ENCODE measurements at regions not wholly inside any gene's neighbourhood (a gene's known extent, or its start where the extent isn't known, plus 50 kb on each side); places are given as distances from the start of the nearest gene placed in this dataset.
A peak's percentile ranks its signal among the peaks of the same experiment; 100 is the strongest.

- no peak for ATAC-seq
These were observed 108.4 kb upstream of the DPH6 start for GRCh38 chr15:35654332-35654731.

GRCh38 chr15:35657679-35658311 is 111.8 kb upstream of the DPH6 start:
- no peak overlapping the region for H3K27ac ChIP-seq
- 32 to 70% methylated on average over 3 to 4 of the region's 4 CpGs for WGBS, 2 donors (ENCODE audit: low coverage in 1 of 2)
- H3K4me3 ChIP-seq, result no peak overlapping the region
- ATAC-seq, result peak; percentile 63
- no peaks in the 10 kb centered on the region for H3K27me3 ChIP-seq
- no peaks in the 10 kb centered on the region for H3K9me3 ChIP-seq
- H3K4me1 ChIP-seq, result no peaks in the 10 kb centered on the region
- no peaks in the 10 kb centered on the region for H3K36me3 ChIP-seq
- no peak for TF ChIP-seq CTCF (IDR thresholded peaks at IDR 0.05)
- TF ChIP-seq EP300 (IDR thresholded peaks at IDR 0.05), result no peak
- TF ChIP-seq POLR2A (IDR thresholded peaks at IDR 0.05), result no peak
- TF ChIP-seq POLR2AphosphoS5 (IDR thresholded peaks at IDR 0.05), result no peak

More at GRCh38 chr15:35654332-35654731, 108.4 kb upstream of the DPH6 start:
- TF ChIP-seq POLR2A (IDR thresholded peaks at IDR 0.05) (no peak), CTCF (IDR thresholded peaks at IDR 0.05) (no peak), EP300 (IDR thresholded peaks at IDR 0.05) (no peak), POLR2AphosphoS5 (IDR thresholded peaks at IDR 0.05) (no peak)
- Histone ChIP-seq H3K36me3 (no peaks in the 10 kb centered on the region), H3K27me3 (no peaks in the 10 kb centered on the region), H3K4me3 (no peak overlapping the region), H3K4me1 (no peaks in the 10 kb centered on the region), H3K27ac (no peak overlapping the region), H3K9me3 (no peaks in the 10 kb centered on the region)
- 40 to 56% methylated on average over 3 of the region's 3 CpGs for WGBS, 2 donors (ENCODE audit: low coverage in 1 of 2)

- no peaks in the 10 kb centered on the region for H3K27me3 ChIP-seq
- ATAC-seq, result peak; percentile 40
- no peaks in the 10 kb centered on the region for H3K36me3 ChIP-seq
- peak overlapping the region in 1 of 4 donors; percentile 5 for H3K27ac ChIP-seq
- 79 to 83% methylated on average over 2 of the region's 2 CpGs for WGBS, 2 donors (ENCODE audit: low coverage in 1 of 2)
- no peaks in the 10 kb centered on the region for H3K9me3 ChIP-seq
- no peak for TF ChIP-seq POLR2AphosphoS5 (IDR thresholded peaks at IDR 0.05)
- no peak overlapping the region for H3K4me3 ChIP-seq
- peaks cover 4 to 32% (median 4%) of the 10 kb centered on the region in 3 donors for H3K4me1 ChIP-seq
These were observed 118.0 kb upstream of the DPH6 start for GRCh38 chr15:35663956-35664355.

- 7 to 14% methylated on average over 9 of the region's 9 CpGs for WGBS, 2 donors (ENCODE audit: low coverage in 1 of 2)
These were observed 120.1 kb upstream of the DPH6 start for GRCh38 chr15:35665896-35666536.

GRCh38 chr15:35667908-35668307 is 121.9 kb upstream of the DPH6 start:
- no peaks in the 10 kb centered on the region for H3K27me3 ChIP-seq
- peak overlapping the region in 2 of 4 donors; percentile 16 to 17 for H3K27ac ChIP-seq
- TF ChIP-seq POLR2AphosphoS5 (IDR thresholded peaks at IDR 0.05) (no peak), POLR2A (IDR thresholded peaks at IDR 0.05) (no peak), CTCF (IDR thresholded peaks at IDR 0.05) (no peak)
- peaks cover 4 to 53% (median 12%) of the 10 kb centered on the region in 3 donors for H3K4me1 ChIP-seq
- no peak overlapping the region for H3K4me3 ChIP-seq
- ATAC-seq, result no peak
- 42 to 44% methylated on average over 1 of the region's 1 CpG for WGBS, 2 donors (ENCODE audit: low coverage in 1 of 2)
- no peaks in the 10 kb centered on the region for H3K9me3 ChIP-seq
- no peaks in the 10 kb centered on the region for H3K36me3 ChIP-seq

More at GRCh38 chr15:35665896-35666536, 120.1 kb upstream of the DPH6 start:
- Histone ChIP-seq H3K4me3 (no peak overlapping the region), H3K4me1 (peaks cover 4 to 35% (median 4%) of the 10 kb centered on the region in 3 donors), H3K36me3 (no peaks in the 10 kb centered on the region), H3K27me3 (no peaks in the 10 kb centered on the region), H3K27ac (peak overlapping the region; percentile 55 to 74 (median 68)), H3K9me3 (no peaks in the 10 kb centered on the region)
- TF ChIP-seq POLR2AphosphoS5 (IDR thresholded peaks at IDR 0.05) (peak; percentile 32), POLR2A (IDR thresholded peaks at IDR 0.05) (no peak)
- ATAC-seq, result peak; percentile 74

- H3K4me1 ChIP-seq, result peaks cover 4 to 64% (median 12%) of the 10 kb centered on the region in 3 donors
- no peak for ATAC-seq
- 63 to 67% methylated on average over 2 to 3 of the region's 3 CpGs for WGBS, 2 donors (ENCODE audit: low coverage in 1 of 2)
These were observed 123.1 kb upstream of the DPH6 start for GRCh38 chr15:35669021-35669420.

More at GRCh38 chr15:35669021-35669420, 123.1 kb upstream of the DPH6 start:
- Histone ChIP-seq H3K27me3 (no peaks in the 10 kb centered on the region), H3K4me3 (no peak overlapping the region), H3K36me3 (no peaks in the 10 kb centered on the region), H3K9me3 (no peaks in the 10 kb centered on the region), H3K27ac (no peak overlapping the region)
- no peak for TF ChIP-seq EP300 (IDR thresholded peaks at IDR 0.05)
- no peak for TF ChIP-seq POLR2AphosphoS5 (IDR thresholded peaks at IDR 0.05)
- no peak for TF ChIP-seq CTCF (IDR thresholded peaks at IDR 0.05)

Data from gastroesophageal sphincter (tissue), 4 donors.